ENCODE measurements at regions not wholly inside any gene's neighbourhood (a gene's known extent, or its start where the extent isn't known, plus 50 kb on each side); places are given as distances from the start of the nearest gene placed in this dataset.

DNA sequence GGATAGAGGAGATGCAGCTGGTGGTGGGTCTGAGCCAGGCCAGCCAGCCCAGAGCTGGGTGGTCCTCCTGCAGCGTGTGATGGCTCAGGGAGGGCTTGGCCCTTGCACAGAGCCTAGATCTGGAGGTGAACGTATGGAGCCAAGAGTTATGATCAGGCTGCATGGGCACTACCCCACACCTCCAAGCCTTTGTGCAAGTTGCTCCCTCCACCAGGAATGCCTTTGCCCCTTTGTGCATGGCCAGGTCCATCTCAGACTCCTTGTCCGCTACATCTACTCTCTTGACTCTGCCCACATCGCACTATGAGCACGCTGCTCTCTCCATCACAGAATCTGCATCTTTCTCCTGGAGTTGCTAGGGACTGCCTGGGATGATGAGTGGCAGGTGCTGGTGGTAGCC is 895.7 kb downstream of the TBC1D22A start:
- TF ChIP-seq, protein P1, sequence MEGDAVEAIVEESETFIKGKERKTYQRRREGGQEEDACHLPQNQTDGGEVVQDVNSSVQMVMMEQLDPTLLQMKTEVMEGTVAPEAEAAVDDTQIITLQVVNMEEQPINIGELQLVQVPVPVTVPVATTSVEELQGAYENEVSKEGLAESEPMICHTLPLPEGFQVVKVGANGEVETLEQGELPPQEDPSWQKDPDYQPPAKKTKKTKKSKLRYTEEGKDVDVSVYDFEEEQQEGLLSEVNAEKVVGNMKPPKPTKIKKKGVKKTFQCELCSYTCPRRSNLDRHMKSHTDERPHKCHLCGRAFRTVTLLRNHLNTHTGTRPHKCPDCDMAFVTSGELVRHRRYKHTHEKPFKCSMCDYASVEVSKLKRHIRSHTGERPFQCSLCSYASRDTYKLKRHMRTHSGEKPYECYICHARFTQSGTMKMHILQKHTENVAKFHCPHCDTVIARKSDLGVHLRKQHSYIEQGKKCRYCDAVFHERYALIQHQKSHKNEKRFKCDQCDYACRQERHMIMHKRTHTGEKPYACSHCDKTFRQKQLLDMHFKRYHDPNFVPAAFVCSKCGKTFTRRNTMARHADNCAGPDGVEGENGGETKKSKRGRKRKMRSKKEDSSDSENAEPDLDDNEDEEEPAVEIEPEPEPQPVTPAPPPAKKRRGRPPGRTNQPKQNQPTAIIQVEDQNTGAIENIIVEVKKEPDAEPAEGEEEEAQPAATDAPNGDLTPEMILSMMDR (conservative IDR thresholded peaks at IDR 0.05; ENCODE audit: low read length) = no peak
- TF ChIP-seq EZH2phosphoT487 (IDR thresholded peaks at IDR 0.05; ENCODE audit: borderline replicate concordance) = no peak
